IMR-90 (cell line): ENCODE measurements at regions not wholly inside any gene's neighbourhood (a gene's known extent, or its start where the extent isn't known, plus 50 kb on each side); places are given as distances from the start of the nearest gene placed in this dataset.

ENCODE experiments used
- ATAC-seq: fragments of 200-7000 bp; cut with Tn5 transposase; 2 replicates; pipeline ENCODE4 v1.9.1; 2020; ENCODE audit warnings: low read depth, mild to moderate bottlenecking, moderate library complexity
- BruUV-seq: library from RNA; stranded (reverse); fragments of 400-500 nt; replicated peaks from 2 replicates; lab custom pipeline; 2021; lab: Mats Ljungman, UMichigan
- CTCF ChIA-PET: fragments of 300-600 bp; formaldehyde crosslinking; extraction: SDS; loops from one replicate; lab custom pipeline; 2021; ENCODE audit warnings: antibody characterized with exemption; lab: Yijun Ruan, JAX
- POLR2A ChIA-PET: fragments of 300-600 bp; sonication (Branson Sonifier 250); formaldehyde crosslinking; loops from one replicate; lab custom pipeline; 2022; ENCODE audit warnings: antibody characterized with exemption; ENCODE audit not compliant: unreplicated experiment; lab: Charles Lee
- DNase-seq: peaks from one replicate; pipeline ENCODE4 v3.0.0; 2013
- H2AFZ ChIP-seq: replicated peaks from 2 replicates; pipeline ENCODE3; 2013; ENCODE audit warnings: low read length, mild to moderate bottlenecking; ENCODE audit not compliant: poor library complexity
- H2AK5ac ChIP-seq: 2 replicates; pipeline ENCODE4 v1.6.1; 2013; ENCODE audit warnings: low read depth, low read length, inconsistent platforms
- H2AK9ac ChIP-seq: replicated peaks from 2 replicates; pipeline ENCODE3; 2013; ENCODE audit warnings: mild to moderate bottlenecking, low read depth, low read length, moderate library complexity; ENCODE audit not compliant: poor library complexity
- H2BK120ac ChIP-seq: 2 replicates; pipeline ENCODE4 v1.6.1; 2013; ENCODE audit warnings: low read depth, low read length, inconsistent platforms
- H2BK15ac ChIP-seq: 3 replicates; pipeline ENCODE4 v1.6.1; 2013; ENCODE audit warnings: low read depth, low read length, inconsistent platforms
- H2BK20ac ChIP-seq: 2 replicates; pipeline ENCODE4 v1.6.1; 2013; ENCODE audit warnings: low read depth, mild to moderate bottlenecking, inconsistent platforms, low read length, moderate library complexity
- H2BK5ac ChIP-seq: 2 replicates; pipeline ENCODE4 v1.6.1; 2013; ENCODE audit warnings: mild to moderate bottlenecking, low read depth, low read length, inconsistent platforms; ENCODE audit not compliant: poor library complexity, severe bottlenecking
- H3K14ac ChIP-seq: replicated peaks from 2 replicates; pipeline ENCODE4 v1.6.1; 2013; ENCODE audit warnings: low read depth, low read length, inconsistent platforms
- H3K18ac ChIP-seq: 2 replicates; pipeline ENCODE4 v1.6.1; 2013; ENCODE audit warnings: low read depth, low read length, control low read depth
- H3K23ac ChIP-seq: 2 replicates; pipeline ENCODE4 v1.6.1; 2013; ENCODE audit warnings: low read depth, low read length, inconsistent platforms
- H3K27ac ChIP-seq: 2 replicates; pipeline ENCODE4 v1.5.1; 2013; ENCODE audit warnings: mild to moderate bottlenecking, control low read depth, low read length; ENCODE audit not compliant: insufficient read depth
- H3K27me3 ChIP-seq: 2 replicates; pipeline ENCODE4 v1.6.1; 2013; ENCODE audit warnings: low read length; ENCODE audit not compliant: control insufficient read depth, insufficient read depth
- H3K36me3 ChIP-seq: 2 replicates; pipeline ENCODE4 v1.6.1; 2013; ENCODE audit warnings: low read length, mixed read lengths; ENCODE audit not compliant: control insufficient read depth, insufficient read depth
- H3K4ac ChIP-seq: 2 replicates; pipeline ENCODE4 v1.6.1; 2013; ENCODE audit warnings: low read depth, low read length, inconsistent platforms
- H3K4me1 ChIP-seq: 2 replicates; pipeline ENCODE4 v1.6.1; 2013; ENCODE audit warnings: low read length, mixed read lengths; ENCODE audit not compliant: control insufficient read depth, insufficient read depth
- H3K4me2 ChIP-seq: 2 replicates; pipeline ENCODE4 v1.6.1; 2013; ENCODE audit warnings: low read depth, mild to moderate bottlenecking, control low read depth, low read length, moderate library complexity
- H3K4me3 ChIP-seq: 2 replicates; pipeline ENCODE4 v1.5.1; 2013; ENCODE audit warnings: low read depth, mild to moderate bottlenecking, control low read depth, low read length, moderate library complexity; ENCODE audit not compliant: insufficient read depth
- H3K56ac ChIP-seq: 2 replicates; pipeline ENCODE4 v1.6.1; 2013; ENCODE audit warnings: low read length, inconsistent platforms; ENCODE audit not compliant: insufficient read depth; ENCODE audit errors: extremely low read depth
- H3K79me1 ChIP-seq, 2 experiments: 2 replicates each; pipeline ENCODE4 v1.6.1; 2013; ENCODE audit warnings: low read length in 2 of 2, inconsistent platforms in 1 of 2, low read depth in 1 of 2
- H3K9ac ChIP-seq: 2 replicates; pipeline ENCODE4 v1.6.1; 2013; ENCODE audit warnings: low read depth, low read length, control low read depth
- H3K9me1 ChIP-seq: 2 replicates; pipeline ENCODE4 v1.6.1; 2013; ENCODE audit warnings: low read length, inconsistent platforms; ENCODE audit not compliant: insufficient read depth
- H3K9me3 ChIP-seq: 2 replicates; pipeline ENCODE4 v1.6.1; 2013; ENCODE audit warnings: low read length; ENCODE audit not compliant: control insufficient read depth, insufficient read depth
- H4K20me1 ChIP-seq: 2 replicates; pipeline ENCODE4 v1.6.1; 2013; ENCODE audit warnings: low read length, inconsistent platforms; ENCODE audit not compliant: insufficient read depth
- H4K5ac ChIP-seq: 2 replicates; pipeline ENCODE4 v1.6.1; 2013; ENCODE audit warnings: mild to moderate bottlenecking, low read depth, low read length, control low read depth
- H4K8ac ChIP-seq, 2 experiments: 2 replicates each; pipeline ENCODE4 v1.6.1; 2013; ENCODE audit warnings: low read depth in 2 of 2, low read length in 2 of 2, control low read depth in 1 of 2, inconsistent platforms in 1 of 2
- H4K91ac ChIP-seq: 2 replicates; pipeline ENCODE4 v1.6.1; 2013; ENCODE audit warnings: low read depth, low read length, inconsistent platforms; ENCODE audit not compliant: insufficient read depth
- BHLHE40 ChIP-seq: fragments of 150-350 bp; IDR thresholded peaks from 2 replicates; pipeline ENCODE4 v1.6.1; 2016; ENCODE audit warnings: mild to moderate bottlenecking, low read depth, low read length
- CTCF ChIP-seq: conservative IDR thresholded peaks from 2 replicates; pipeline ENCODE4 v1.5.1; 2012; ENCODE audit warnings: mild to moderate bottlenecking, low read depth, low read length, improper control_type of control experiment
- FOS ChIP-seq: fragments of 150-350 bp; IDR thresholded peaks from 2 replicates; pipeline ENCODE4 v1.6.1; 2016; ENCODE audit warnings: low read depth, low read length
- MAFK ChIP-seq: IDR thresholded peaks from 2 replicates; pipeline ENCODE4 v1.6.1; 2012; ENCODE audit warnings: low read depth, low read length, improper control_type of control experiment
- NFE2L2 ChIP-seq: fragments of 150-350 bp; IDR thresholded peaks from 2 replicates; pipeline ENCODE4 v1.6.1; 2016; ENCODE audit warnings: low read depth, mild to moderate bottlenecking, low read length
- POLR2A ChIP-seq: IDR thresholded peaks from 2 replicates; pipeline ENCODE4 v1.6.1; 2012; ENCODE audit warnings: mild to moderate bottlenecking, low read depth, low read length
- RFX5 ChIP-seq: IDR thresholded peaks from 2 replicates; pipeline ENCODE4 v1.8.0; 2012; ENCODE audit warnings: low read depth, mild to moderate bottlenecking, low read length, moderate library complexity
- USF2 ChIP-seq: fragments of 150-350 bp; IDR thresholded peaks from 2 replicates; pipeline ENCODE4 v1.6.1; 2017; ENCODE audit warnings: mild to moderate bottlenecking, antibody characterized with exemption, low read length, low read depth
- WGBS, 2 experiments: methylation state at CpG; one replicate each; pipeline versions ENCODE4 v1.1.5 to v1.1.7; 2013; ENCODE audit warnings: missing lambda C conversion rate in 2 of 2; ENCODE audit not compliant: insufficient read length in 1 of 2; ENCODE audit errors: extremely low coverage in 2 of 2; 5-methylcytosine and 5-hydroxymethylcytosine counted together
- dilution Hi-C: fragments of 300-500 bp; cut with HindIII; formaldehyde crosslinking; loops from one replicate; pipeline ENCODE4 v1.14.3; 2018; ENCODE audit warnings: low sequenced_read_pairs; ENCODE audit not compliant: unreplicated experiment
- in situ Hi-C: fragments of 300-500 bp; cut with MboI; formaldehyde crosslinking; loops from 3 replicates; pipeline ENCODE4 v1.14.3; 2019; ENCODE audit warnings: low sequenced_read_pairs, inconsistent platforms, mixed read lengths
- intact Hi-C: fragments of 100-400 bp; cut with micrococcal nuclease; formaldehyde crosslinking; loops from 2 replicates; pipeline ENCODE4 v1.10.0; 2022

GRCh38 chr2:174690026-174690425 lies 74.2 kb downstream of the CHRNA1 start:
- ChIA-PET POLR2A (no interaction called here), CTCF (interaction anchor here (0.5 to 4.6 kb wide), 3 partner anchors 112 to 236 kb away, joined by 3 to 25 read pairs (median 11); no protein-coding TSS in a partner anchor)
- in situ Hi-C loops, result loop anchor here (5.0 to 10.0 kb wide), 3 partner anchors 113 to 595 kb away; no protein-coding TSS in a partner anchor
- Histone ChIP-seq H2AFZ (no peak overlapping the region), H2BK15ac (no peak overlapping the region), H3K14ac (no peak overlapping the region), H3K18ac (no peak overlapping the region), H2BK120ac (no peak overlapping the region), H3K4me1 (no peaks in the 10 kb centered on the region), H3K23ac (no peak overlapping the region), H4K20me1 (no peaks in the 10 kb centered on the region), H3K4me3 (no peak overlapping the region), H3K4ac (no peak overlapping the region), H3K36me3 (no peaks in the 10 kb centered on the region), H3K27ac (no peak overlapping the region), H3K9ac (no peak overlapping the region), H3K56ac (no peak overlapping the region), H4K91ac (no peak overlapping the region), H2AK9ac (no peak overlapping the region), H3K4me2 (no peak overlapping the region), H2BK20ac (no peak overlapping the region), H3K9me3 (no peaks in the 10 kb centered on the region), H3K79me1 (no peaks in the 10 kb centered on the region), H2AK5ac (no peak overlapping the region), H3K9me1 (no peaks in the 10 kb centered on the region; the same call in 1 of the 2 replicates), H2BK5ac (no peak overlapping the region), H4K5ac (no peak overlapping the region), H3K27me3 (peaks cover 29% of the 10 kb centered on the region), H4K8ac (no peak overlapping the region)
- intact Hi-C loops, result loop anchor here (10.0 kb wide), 1 partner anchor 595 kb away; no protein-coding TSS in a partner anchor
- WGBS, 2 experiments, result 80% methylated on average over 1 of the region's 3 CpGs; no CpG with 5 or more reads in 1 of the 2 experiments
- BruUV-seq, result no TSS peak
- ATAC-seq (no peak), DNase-seq (no peak)
- dilution Hi-C loops, result no loop called here
- no peak for TF ChIP-seq RFX5
- no peak for TF ChIP-seq FOS
- no peak for TF ChIP-seq USF2
- no peak for TF ChIP-seq NFE2L2
- no peak for TF ChIP-seq POLR2A
- no peak for TF ChIP-seq MAFK
- no peak for TF ChIP-seq CTCF
- no peak for TF ChIP-seq BHLHE40
